ENCODE measurements at regions not wholly inside any gene's neighbourhood (a gene's known extent, or its start where the extent isn't known, plus 50 kb on each side); places are given as distances from the start of the nearest gene placed in this dataset.

- TF ChIP-seq POLR2AphosphoS5 (IDR thresholded peaks at IDR 0.05; ENCODE audit: low read depth, low read length), result no peak
- TF ChIP-seq, protein P1, sequence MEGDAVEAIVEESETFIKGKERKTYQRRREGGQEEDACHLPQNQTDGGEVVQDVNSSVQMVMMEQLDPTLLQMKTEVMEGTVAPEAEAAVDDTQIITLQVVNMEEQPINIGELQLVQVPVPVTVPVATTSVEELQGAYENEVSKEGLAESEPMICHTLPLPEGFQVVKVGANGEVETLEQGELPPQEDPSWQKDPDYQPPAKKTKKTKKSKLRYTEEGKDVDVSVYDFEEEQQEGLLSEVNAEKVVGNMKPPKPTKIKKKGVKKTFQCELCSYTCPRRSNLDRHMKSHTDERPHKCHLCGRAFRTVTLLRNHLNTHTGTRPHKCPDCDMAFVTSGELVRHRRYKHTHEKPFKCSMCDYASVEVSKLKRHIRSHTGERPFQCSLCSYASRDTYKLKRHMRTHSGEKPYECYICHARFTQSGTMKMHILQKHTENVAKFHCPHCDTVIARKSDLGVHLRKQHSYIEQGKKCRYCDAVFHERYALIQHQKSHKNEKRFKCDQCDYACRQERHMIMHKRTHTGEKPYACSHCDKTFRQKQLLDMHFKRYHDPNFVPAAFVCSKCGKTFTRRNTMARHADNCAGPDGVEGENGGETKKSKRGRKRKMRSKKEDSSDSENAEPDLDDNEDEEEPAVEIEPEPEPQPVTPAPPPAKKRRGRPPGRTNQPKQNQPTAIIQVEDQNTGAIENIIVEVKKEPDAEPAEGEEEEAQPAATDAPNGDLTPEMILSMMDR (IDR thresholded peaks at IDR 0.05), result no peak
These were observed 431.8 kb downstream of the CD83 start for GRCh38 chr6:14549304-14549770.
